ENCODE measurements at regions not wholly inside any gene's neighbourhood (a gene's known extent, or its start where the extent isn't known, plus 50 kb on each side); places are given as distances from the start of the nearest gene placed in this dataset.

- TF ChIP-seq GATA2 (IDR thresholded peaks at IDR 0.05; ENCODE audit: low read depth, low read length), result no peak
- no peak for TF ChIP-seq GATA3 (IDR thresholded peaks at IDR 0.05; ENCODE audit: low read depth, low read length)
Measured at GRCh38 chr4:59920416-59920815, 1279.7 kb upstream of the ADGRL3 start.
